ENCODE measurements at regions not wholly inside any gene's neighbourhood (a gene's known extent, or its start where the extent isn't known, plus 50 kb on each side); places are given as distances from the start of the nearest gene placed in this dataset.

- BruUV-seq (replicated peaks): no TSS peak
- Mint-ChIP-seq H3K27ac (ENCODE audit: unreplicated experiment) (no peak overlapping the region), H3K9me3 (ENCODE audit: low read depth, unreplicated experiment) (no peaks in the 10 kb centered on the region), H3K27me3 (ENCODE audit: unreplicated experiment) (peaks cover 27% of the 10 kb centered on the region), H3K36me3 (ENCODE audit: insufficient read depth, unreplicated experiment) (no peaks in the 10 kb centered on the region), H3K4me3 (ENCODE audit: low read depth, unreplicated experiment) (no peak overlapping the region), H3K4me1 (ENCODE audit: low read depth, unreplicated experiment) (peaks cover 13% of the 10 kb centered on the region)
- TF ChIP-seq CTCF (IDR thresholded peaks at IDR 0.05; ENCODE audit: unreplicated experiment): no peak
- CTCF ChIA-PET: interaction anchor here (0.6 kb wide), 2 partner anchors 62 to 1731 kb away, joined by 3 to 4 read pairs; no protein-coding TSS in a partner anchor
- intact Hi-C loops (cut with micrococcal nuclease; ENCODE audit: unreplicated experiment): no loop called here
- no peak for DNase-seq
These were observed 65.6 kb upstream of the FZD7 start for GRCh38 chr2:201968050-201968449.

- Mint-ChIP-seq H3K4me1 (ENCODE audit: low read depth, unreplicated experiment) (peaks cover 13% of the 10 kb centered on the region), H3K4me3 (ENCODE audit: low read depth, unreplicated experiment) (no peak overlapping the region), H3K36me3 (ENCODE audit: insufficient read depth, unreplicated experiment) (no peaks in the 10 kb centered on the region), H3K27me3 (ENCODE audit: unreplicated experiment) (peaks cover 23% of the 10 kb centered on the region), H3K9me3 (ENCODE audit: low read depth, unreplicated experiment) (no peaks in the 10 kb centered on the region), H3K27ac (ENCODE audit: unreplicated experiment) (no peak overlapping the region)
- intact Hi-C loops (cut with micrococcal nuclease; ENCODE audit: unreplicated experiment): no loop called here
- no peak for TF ChIP-seq CTCF (IDR thresholded peaks at IDR 0.05; ENCODE audit: unreplicated experiment)
- CTCF ChIA-PET: interaction anchor here (0.6 kb wide), 2 partner anchors 61 to 1731 kb away, joined by 3 to 4 read pairs; no protein-coding TSS in a partner anchor
- no peak for DNase-seq
- BruUV-seq (replicated peaks): no TSS peak
These were observed 65.2 kb upstream of the FZD7 start for GRCh38 chr2:201968476-201968875.

GRCh38 chr2:201969241-201969937, 64.3 kb upstream of the FZD7 start:
- Mint-ChIP-seq H3K27me3 (ENCODE audit: unreplicated experiment) (peaks cover 14% of the 10 kb centered on the region), H3K27ac (ENCODE audit: unreplicated experiment) (no peak overlapping the region), H3K4me3 (ENCODE audit: low read depth, unreplicated experiment) (no peak overlapping the region), H3K36me3 (ENCODE audit: insufficient read depth, unreplicated experiment) (no peaks in the 10 kb centered on the region), H3K9me3 (ENCODE audit: low read depth, unreplicated experiment) (no peaks in the 10 kb centered on the region), H3K4me1 (ENCODE audit: low read depth, unreplicated experiment) (peaks cover 13% of the 10 kb centered on the region)
- TF ChIP-seq CTCF (IDR thresholded peaks at IDR 0.05; ENCODE audit: unreplicated experiment): no peak
- no TSS peak for BruUV-seq (replicated peaks)
- no peak for DNase-seq
- CTCF ChIA-PET: no interaction called here
- intact Hi-C loops (cut with micrococcal nuclease; ENCODE audit: unreplicated experiment): no loop called here

- Mint-ChIP-seq H3K27ac (ENCODE audit: unreplicated experiment) (no peak overlapping the region), H3K4me1 (ENCODE audit: low read depth, unreplicated experiment) (peaks cover 13% of the 10 kb centered on the region), H3K27me3 (ENCODE audit: unreplicated experiment) (peaks cover 14% of the 10 kb centered on the region), H3K36me3 (ENCODE audit: insufficient read depth, unreplicated experiment) (no peaks in the 10 kb centered on the region), H3K4me3 (ENCODE audit: low read depth, unreplicated experiment) (no peak overlapping the region), H3K9me3 (ENCODE audit: low read depth, unreplicated experiment) (no peaks in the 10 kb centered on the region)
- no peak for TF ChIP-seq CTCF (IDR thresholded peaks at IDR 0.05; ENCODE audit: unreplicated experiment)
- intact Hi-C loops (cut with micrococcal nuclease; ENCODE audit: unreplicated experiment): no loop called here
- CTCF ChIA-PET: interaction anchor here (0.6 kb wide), 1 partner anchor 83 kb away, joined by 3 read pairs; no protein-coding TSS in a partner anchor
- no TSS peak for BruUV-seq (replicated peaks)
- no peak for DNase-seq
These were observed 63.5 kb upstream of the FZD7 start for GRCh38 chr2:201969938-201970785.

Measured in Calu3 (cell line).